Fibroblast of pulmonary artery (primary cell): ENCODE measurements at regions not wholly inside any gene's neighbourhood (a gene's known extent, or its start where the extent isn't known, plus 50 kb on each side); places are given as distances from the start of the nearest gene placed in this dataset.

ENCODE experiments used
- DNase-seq: peaks from one replicate; pipeline ENCODE4 v3.0.0-alpha.2; 2010; ENCODE audit warnings: low read depth
- H3K4me3 ChIP-seq: replicated peaks from 2 replicates; pipeline ENCODE4 v1.5.1; 2011; ENCODE audit warnings: low read depth, mild to moderate bottlenecking, control low read depth, low read length, moderate library complexity
- CTCF ChIP-seq: IDR thresholded peaks from 2 replicates; pipeline ENCODE4 v1.5.1; 2011; ENCODE audit warnings: mild to moderate bottlenecking, control low read depth, low read length, inconsistent platforms; ENCODE audit errors: missing control alignments

GRCh38 chr2:195606179-195606578, 50.8 kb upstream of the SLC39A10 start:
- no peak for TF ChIP-seq CTCF
- DNase-seq, result no peak
- no peak overlapping the region for H3K4me3 ChIP-seq

GRCh38 chr2:195604706-195605105, 52.3 kb upstream of the SLC39A10 start:
- no peak for DNase-seq
- no peak for TF ChIP-seq CTCF

GRCh38 chr2:195603998-195604397, 53.0 kb upstream of the SLC39A10 start:
- TF ChIP-seq CTCF, result no peak
- no peak for DNase-seq
- no peak overlapping the region for H3K4me3 ChIP-seq

More at GRCh38 chr2:195604706-195605105, 52.3 kb upstream of the SLC39A10 start:
- H3K4me3 ChIP-seq, result no peak overlapping the region

GRCh38 chr2:195603408-195603807, 53.6 kb upstream of the SLC39A10 start:
- no peak for TF ChIP-seq CTCF
- no peak for DNase-seq
- no peak overlapping the region for H3K4me3 ChIP-seq

- no peak overlapping the region for H3K4me3 ChIP-seq
- TF ChIP-seq CTCF, result no peak
- no peak for DNase-seq
These were observed 54.3 kb upstream of the SLC39A10 start for GRCh38 chr2:195602687-195603086.

GRCh38 chr2:195601361-195601760, 55.7 kb upstream of the SLC39A10 start:
- TF ChIP-seq CTCF, result no peak
- no peak overlapping the region for H3K4me3 ChIP-seq
- DNase-seq, result no peak

- no peak for TF ChIP-seq CTCF
- no peak overlapping the region for H3K4me3 ChIP-seq
- no peak for DNase-seq
These were observed 56.2 kb upstream of the SLC39A10 start for GRCh38 chr2:195600778-195601177.
